ENCODE measurements at regions not wholly inside any gene's neighbourhood (a gene's known extent, or its start where the extent isn't known, plus 50 kb on each side); places are given as distances from the start of the nearest gene placed in this dataset.

DNA sequence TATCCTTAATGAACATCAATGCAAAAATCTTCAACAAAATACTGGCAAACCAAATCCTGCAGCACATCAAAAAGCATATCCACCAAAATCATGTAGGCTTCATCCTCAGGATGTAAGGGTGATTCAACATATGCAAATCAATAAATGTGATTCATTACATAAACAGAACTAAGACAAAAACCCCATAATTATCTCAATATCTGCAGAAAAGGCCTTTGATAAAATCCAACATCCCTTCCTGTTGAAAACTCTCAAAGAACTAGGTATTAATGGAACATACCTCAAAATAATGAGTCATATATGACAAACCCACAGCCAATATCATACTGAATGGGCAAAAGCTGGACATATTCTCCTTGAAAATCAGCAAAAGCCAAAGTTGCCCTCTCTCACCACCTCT, 54.6 kb upstream of the DEPDC1 start:
- no peak for DNase-seq

DNA sequence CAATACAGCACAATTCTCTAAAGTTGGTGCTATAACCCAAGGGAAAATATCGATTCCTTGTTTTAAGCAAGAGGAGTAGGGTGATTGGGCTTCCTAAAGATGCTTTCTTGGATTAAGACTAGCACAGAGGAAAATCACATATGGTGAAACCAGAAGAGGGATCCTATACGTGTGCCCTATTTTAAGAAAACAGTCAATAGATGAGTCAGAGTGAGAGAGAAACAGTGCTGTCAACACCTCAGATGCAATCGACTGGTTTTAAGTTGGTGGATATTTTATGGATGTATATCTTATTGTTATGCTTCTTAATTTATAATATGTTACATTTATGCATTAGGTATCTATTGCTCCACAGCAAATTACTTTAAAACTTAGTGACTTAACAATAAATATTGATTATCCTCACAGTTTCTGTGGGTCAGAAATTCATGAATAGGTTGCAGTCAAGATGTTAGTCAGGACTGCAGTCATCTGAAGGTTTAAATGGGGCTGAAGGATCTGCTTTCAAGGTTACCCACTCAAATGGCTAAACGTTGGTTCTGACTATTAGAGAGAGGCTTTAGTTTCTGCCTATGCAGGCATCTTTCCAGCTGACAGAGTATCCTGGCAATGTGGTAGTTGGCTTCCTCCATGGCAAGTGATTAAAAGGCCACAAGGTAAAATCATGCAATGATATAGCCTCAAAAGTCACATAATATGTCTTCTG, 61.6 kb upstream of the DEPDC1 start:
- no peak for DNase-seq

DNA sequence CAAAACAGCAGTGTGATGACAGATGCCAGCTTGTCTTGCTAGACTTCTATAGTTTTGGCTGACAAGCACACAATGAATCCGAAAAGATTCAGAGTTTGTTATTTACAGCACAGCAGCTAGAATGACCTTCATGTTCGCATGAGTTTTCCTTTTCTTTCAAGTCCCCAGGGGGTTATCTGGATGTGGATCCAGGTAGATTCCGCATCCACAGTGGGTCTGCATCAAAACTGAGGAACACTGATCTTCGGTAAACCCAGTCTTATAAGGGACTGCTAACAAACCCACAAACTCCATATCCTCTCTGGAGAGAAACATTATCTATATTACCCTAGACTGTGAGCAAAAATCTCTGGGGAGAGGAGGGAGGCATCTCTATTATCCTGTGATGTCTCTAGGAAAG, 69.0 kb upstream of the DEPDC1 start:
- DNase-seq, result no peak

DNA sequence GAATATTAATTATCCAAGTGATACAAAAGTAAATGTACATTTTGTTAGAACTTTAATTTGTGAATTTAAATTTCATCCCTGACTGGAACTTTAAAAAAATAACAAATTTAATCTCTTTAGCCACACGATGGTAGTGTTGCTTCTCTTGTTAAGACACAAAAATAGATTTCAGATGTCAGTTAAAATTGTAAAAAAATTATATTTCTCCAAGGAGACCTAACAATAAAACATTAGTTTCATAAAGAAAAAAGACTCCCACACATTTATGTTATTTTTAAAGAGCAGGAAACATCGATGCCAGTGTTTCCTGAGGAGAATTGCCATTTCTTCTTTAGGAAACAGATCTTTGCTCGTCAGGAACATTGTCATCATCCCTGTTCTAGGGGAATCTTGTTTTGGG, 74.0 kb upstream of the DEPDC1 start:
- DNase-seq, result no peak

DNA sequence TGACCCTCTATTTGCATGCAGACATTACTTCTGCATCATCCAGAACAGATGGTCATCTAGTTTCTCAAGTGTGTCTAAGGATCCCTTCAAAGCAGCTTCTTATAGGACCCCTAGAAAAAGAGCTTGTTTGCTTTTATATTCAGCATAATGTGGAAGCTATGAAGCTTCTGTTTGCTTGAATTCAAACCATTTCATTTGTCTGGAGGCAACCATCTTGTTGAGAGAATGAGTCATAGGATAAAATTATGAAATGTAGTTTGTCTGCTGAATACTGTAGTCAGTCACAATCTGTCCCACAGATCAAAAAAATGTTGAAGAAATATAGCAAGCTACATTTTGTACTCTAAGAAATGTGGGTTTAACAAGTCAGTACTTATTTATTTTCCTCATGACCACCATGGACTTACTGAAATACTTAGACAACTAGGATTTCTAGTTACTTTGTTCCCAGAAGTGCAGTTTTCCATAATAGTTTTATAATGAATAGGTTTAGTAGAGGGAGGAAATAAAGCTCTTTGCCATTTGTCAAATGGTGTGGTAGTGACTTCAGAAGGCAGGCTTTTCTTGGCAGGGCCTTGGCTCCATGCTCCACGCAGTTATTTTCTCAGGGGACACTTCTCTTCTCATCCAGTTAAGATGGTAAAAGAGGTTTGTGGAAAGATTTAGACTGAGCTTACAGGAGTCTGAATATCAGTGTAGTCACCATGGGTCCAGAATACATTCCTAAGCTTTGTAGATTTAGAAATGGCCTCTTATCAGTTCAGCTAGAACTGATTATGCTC, 74.8 kb upstream of the DEPDC1 start:
- no peak for DNase-seq

DNA sequence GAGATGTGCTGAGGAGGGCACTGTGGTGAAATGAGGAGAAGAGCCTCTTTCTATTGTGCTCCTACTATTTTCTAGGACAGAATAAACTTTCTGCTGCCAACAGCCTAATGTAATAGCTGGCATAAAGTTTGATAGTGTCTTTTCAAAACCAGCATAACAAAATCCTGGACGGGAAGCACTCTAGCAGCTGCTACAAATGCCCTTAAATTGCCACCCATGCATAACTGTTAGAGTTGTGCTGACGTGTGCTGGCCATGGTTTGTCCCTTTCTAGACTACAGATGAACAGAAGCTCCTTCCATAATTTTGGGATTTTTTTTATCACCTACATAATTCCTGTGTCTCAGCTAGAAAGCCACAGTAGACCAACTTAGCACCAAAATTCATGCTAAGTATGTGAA, 88.5 kb upstream of the DEPDC1 start:
- no peak for DNase-seq

DNA sequence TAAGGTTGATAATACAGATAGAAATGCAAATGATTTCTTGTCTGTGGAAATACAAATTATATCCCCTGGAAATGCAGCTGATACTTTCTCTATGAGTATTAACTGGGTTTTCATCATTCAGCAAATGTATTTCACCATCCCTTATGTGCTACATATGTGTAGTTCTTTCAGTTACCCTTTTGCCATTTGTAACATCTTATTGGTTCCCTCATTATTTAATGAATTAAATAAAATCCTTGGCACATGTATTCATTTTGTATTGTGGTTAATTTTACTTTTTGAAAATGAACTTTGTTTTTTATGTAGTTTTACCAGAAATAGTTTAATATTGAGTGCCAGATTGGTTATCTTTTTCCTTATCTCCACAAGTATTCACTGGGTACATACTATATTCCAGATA, 89.9 kb upstream of the DEPDC1 start:
- DNase-seq, result no peak

DNA sequence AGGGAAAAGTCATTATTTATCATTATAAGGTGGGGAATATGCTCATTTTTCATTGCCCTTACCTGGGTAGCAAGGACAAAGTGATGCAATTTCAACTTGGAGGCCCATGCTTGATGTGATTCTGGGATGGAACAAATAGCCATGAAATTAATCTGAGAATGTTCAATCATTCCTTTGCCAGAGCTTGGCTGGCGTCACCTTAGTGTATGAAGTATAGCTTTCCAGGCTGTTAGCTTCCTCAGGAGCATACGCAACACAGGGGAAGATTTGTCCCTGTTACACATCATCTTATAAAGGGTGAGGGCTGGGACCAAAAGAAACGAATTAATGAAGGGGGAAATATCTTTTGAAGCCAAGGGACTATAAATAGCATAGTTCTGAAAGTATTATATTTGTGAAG, 91.4 kb upstream of the DEPDC1 start:
- DNase-seq, result no peak

DNA sequence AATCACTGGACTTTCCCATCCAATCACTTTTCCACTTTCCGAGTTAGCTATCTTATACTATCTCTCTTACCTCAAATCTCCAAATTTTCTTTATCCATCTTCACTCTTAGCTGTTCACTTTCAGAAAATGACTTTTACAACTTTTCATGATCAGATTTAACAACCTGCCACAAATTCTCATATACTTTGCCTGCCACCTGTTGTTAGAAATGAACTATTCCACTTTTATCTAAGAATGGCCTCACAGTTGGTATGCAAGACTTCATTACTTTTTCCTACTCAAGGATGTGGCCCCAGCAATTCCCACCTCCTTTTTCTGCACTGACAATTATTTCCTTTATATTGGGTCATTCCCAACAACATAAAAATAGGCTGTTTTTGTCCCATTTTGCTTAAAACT, 93.6 kb upstream of the DEPDC1 start:
- DNase-seq, result peak in 1 of 2 experiments; percentile 0

DNA sequence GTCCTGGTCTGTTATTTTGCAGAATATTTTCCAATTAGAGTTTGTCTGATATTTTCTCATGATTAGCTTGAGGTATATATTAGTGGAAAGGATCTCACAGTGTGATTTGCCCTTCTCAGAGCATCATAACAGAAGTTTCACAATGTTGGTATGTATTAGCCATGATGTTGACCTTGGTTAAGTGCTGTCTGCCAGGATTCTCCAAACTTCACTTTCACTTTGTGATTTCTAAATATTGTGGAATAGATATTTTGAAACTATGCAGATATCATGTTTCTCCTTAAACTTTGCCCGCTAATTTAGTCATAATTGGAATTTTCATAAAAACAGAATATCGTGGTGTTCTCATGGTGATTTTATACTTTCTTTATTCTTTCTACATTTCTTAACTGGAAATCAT, 98.0 kb upstream of the DEPDC1 start:
- no peak for DNase-seq

DNA sequence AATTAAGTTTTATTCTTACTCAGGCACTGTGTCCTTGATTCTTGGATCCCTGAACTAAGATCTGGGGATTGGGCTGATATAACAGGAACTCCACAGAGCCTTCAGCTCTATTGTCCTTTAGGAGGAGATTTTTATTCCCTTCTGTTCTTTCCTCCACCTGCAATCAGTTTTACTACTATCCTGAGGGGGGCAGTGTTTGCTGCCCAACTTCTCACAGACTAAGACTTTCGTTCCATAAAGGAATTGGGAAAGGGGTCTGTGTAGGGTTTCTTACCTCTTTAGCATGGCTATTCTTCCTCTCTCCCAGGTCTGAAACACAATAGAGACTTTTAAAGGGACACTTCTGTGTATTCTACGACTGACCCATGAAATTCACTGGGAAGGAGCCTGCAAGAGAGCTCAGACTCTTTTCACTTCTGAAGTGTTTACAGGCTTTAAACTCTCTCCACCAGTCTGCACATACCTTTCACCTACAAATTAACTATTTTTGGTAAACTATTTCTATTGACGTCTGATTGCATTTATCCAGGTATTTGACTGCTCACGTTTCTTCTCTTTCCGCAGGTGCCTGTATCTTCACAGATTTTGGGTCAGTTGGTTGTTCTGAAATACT, 103.3 kb upstream of the DEPDC1 start:
- DNase-seq, result peak; percentile 11 to 13

DNA sequence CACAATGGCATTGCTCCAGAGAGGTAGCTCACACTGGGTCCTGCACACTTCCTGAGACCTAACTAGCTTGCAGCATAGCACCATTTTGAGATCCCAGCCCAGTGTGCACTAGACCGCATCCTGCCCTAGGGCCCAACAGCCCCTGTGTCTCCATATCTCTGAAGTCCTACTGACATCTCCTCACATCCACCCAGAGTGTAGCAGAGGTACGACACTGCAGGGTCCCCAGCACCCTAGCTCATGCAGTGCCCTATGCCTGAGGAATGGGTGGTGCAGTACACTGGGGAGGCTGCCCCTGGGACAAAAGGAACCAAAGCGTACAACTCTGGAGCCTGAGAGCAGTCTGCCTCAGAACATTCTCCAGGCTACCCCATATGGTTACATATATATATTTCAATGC, 111.4 kb upstream of the DEPDC1 start:
- DNase-seq, result no peak

DNA sequence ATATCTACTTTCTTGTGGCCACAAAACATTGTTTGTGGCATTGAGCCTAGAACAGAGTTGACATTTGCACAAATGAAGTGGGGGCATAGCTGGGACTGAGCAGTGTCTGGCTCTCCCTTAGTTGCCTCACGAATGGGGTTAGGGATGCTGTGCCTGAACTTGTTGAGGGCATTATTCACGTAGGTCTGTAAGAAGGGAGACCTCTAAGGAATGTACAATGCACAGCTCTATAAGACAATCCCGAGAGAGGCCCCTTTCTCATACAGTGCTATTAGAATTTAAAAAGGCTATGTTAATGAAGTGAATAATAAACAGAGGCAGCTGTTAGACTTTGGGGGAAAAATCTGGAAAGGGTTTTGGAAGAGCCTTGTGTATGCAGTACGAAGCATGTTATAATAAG, 118.4 kb upstream of the DEPDC1 start:
- no peak for DNase-seq

DNA sequence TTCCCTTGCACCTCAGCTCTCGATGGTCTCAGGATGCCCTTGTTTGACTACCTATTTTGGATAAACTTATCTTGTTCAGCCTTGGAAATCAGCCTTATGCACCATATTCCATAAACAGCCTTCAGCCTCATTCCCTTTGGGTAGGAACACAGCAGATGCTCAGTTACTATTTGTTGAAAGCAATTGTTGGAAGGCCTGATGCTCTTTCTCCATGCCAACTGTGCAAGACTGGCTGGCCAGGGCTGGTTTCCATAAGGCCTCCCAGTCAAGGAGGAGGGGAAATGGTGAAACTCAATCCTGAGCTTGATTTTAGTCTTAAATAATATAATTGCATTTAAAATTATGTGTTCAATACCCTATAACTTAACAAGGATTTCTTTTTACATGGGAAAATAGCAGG, 121.1 kb upstream of the DEPDC1 start:
- no peak for DNase-seq

DNA sequence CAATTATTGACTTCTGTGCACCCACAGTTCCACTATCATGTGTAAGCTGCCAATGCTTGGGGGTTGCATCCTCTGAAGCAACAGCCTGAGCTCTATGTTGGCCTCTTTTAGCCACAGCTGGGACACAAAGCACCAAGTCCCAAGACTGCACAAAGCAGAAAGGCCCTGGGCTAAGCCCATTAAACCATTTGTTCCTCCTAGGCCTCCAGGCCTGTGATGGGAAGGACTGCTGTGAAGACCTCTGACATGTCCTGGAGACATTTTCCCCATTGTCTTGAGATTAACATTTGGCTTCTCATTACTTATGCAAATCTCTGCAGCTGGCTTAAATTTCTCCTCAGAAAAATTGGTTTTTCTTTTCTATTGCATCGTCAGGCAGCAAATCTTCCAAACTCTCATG, 123.7 kb upstream of the DEPDC1 start:
- no peak for DNase-seq

DNA sequence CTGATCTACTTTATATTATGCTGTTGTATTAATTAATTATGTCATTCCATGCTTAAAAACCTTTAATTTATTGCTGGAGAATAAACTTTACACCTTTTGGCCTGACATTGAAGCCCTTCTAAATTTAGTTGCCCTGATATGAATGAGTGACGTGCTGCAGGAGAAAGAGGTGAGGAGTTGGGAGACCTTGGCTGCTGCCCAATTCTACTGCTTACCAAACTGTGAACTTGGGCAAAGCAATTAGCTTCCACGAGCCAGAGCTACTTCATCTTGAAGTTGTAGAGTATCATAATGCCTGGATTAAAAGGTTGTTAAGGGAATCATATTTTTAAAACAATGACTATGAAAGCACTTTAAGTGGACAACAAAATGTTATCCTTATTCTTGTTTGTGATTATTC, 126.8 kb upstream of the DEPDC1 start:
- DNase-seq, result no peak

DNA sequence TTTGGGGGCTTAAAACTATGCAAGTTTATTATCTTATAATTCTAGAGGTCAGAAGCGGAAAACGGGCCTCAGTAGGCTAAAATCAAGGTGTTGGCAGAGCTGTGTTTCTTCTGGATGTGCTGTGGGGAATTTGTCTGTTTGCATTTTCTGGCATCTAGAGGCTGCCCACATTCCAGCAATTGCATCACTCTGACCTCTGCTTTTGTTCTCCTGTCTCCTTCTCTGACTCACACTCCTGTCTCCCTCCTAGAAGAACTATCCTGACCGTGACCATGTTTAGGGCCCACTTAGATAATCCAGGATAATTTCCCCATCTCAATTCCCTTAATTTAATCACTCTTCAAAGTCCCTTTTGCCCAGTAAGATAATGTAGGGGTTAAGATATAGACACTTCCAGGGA, 127.4 kb upstream of the DEPDC1 start:
- no peak for DNase-seq

DNA sequence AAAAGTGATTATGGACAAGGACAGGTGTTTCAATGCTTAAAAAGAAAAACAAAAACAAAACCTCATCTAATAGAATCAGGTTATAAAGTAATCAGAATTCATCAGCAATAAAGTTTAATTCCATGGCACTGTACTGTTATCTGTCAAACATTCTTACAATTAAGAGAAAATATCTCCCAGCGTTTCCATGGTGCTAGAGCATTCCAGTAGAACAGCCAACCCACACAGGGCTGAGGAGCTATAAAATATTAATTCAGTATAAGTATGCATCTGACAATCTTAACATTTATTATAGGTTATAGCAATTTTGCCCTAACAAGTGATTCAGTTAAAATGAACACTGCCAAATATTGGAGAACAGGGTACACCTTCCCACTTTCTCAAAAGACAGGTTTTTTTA, 128.7 kb upstream of the DEPDC1 start:
- no peak for DNase-seq

DNA sequence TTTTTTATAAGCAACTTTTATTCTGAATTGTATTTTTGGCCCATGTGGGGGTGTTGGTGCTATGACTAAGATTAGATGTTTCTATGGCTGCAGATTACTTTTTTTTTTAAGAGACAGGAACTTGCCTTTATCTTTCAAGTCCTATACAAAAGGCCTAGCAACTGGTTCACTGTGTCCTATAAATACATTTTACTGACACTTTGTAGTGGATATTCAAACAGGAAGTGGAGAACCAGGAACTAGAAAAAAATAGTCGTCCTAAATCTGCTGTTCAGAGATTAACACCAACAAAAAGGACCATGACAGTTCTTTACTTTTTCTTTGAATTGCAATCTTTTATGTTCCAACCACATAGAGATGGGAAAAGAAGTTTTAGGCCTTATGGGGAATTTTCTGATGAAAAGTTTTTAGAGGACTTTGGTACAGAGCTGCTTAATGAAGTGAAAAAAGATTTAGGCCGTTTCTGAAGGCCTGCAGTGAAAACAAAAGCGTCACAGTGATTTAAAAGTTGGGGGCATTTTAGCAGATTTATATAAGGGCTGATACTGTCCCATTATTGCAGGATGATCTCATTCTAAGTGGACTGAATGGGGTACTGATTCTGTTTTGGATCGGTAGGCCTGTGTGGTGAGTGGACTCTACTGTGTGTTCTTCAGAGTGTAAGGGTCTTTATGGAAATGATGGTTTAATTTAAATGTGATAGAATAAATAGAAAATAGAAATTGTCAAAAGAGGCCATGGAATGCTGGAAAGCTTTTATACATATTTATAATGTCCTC, 136.4 kb upstream of the DEPDC1 start:
- DNase-seq, result no peak

DNA sequence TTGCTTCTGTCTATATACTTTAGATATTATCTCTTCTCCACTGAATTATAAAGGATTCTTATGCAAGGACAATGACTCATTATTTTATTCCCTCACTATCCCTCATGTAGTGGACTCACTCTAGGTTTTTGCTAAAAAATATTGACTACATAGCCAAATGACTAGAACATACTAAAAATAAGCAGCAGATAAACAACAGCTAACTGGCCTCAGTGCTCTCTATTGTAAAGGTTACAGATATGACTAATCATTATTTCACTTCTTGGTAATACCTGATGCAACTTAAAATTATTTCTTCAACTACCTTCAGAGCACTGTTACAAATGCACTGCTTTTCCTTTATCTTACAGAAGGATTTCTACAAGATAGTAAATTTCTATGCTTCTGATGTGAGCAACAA, 147.6 kb upstream of the DEPDC1 start:
- no peak for DNase-seq

DNA sequence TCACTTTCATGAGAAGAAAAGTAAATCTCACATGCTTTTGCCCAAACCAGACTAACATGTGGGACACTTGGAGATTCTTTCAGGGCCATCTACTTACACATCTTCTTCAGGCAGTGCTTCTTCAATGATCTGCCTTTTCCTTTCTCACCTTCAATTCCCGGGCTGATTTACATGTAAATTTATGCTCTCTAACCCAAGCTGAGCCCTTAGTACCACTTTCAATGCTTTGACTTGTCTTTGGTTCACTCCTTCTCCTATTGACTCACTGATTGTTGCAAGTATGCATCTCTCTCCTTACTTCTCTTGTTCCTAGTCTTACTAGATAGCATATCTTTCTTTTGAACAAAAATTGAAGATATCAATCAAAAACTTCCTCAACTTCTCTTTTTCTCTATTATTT, 154.2 kb upstream of the DEPDC1 start:
- no peak for DNase-seq

DNA sequence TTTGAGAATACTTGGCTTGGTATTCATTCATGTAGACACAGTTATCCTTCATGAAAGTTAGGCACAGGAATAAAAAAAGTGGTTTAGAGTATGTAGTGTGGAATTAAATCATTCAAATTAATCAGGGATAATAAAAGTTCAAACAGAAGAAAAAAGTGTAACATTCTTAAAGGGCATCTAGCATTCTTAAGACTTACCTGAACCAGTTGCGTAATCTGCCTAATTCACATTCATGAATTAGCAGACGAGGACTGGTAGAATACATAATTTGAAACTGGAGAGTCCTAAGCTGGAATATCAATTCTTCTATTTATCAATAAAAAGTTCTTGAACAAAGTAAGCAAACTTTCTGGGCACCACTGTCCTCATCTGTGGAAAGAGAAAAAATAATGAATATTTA, 157.0 kb upstream of the DEPDC1 start:
- DNase-seq, result no peak

DNA sequence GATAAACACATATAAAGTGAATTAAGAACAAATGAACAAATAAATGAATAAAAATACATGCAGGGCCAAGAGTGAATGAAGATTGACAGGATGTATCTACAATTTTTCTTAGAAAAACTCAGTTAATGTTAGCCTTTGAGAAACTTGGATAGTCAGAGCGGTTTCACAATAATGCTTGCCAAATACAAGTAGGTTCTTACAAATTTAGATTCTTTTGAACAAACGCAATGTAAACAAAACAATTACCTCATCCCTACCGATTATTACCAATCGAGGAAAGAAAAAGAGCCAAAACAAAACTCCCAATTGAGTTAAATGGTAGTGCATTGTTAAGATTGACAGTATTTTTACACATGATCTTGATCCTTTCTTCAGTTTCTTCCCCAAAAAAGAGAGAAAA, 176.9 kb upstream of the DEPDC1 start:
- no peak for DNase-seq

DNA sequence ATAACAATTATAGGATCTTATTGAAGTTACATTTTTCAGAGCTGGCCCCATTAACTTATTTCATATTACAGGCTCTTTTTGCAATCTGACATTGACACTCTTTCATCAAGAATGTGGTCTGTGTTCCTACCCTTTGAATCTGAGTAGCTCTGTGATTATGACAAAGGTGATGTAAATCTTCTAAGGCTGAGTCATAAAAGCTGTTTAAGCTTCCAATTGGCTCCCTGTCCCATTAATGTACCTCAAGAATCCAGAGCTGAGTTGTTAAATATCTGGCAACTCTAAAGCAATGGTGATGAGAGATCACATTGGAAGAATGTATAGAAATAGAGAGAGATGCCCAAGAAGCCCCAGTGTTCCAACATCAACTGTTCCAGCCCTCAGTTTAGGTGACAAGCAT, 178.5 kb upstream of the DEPDC1 start:
- no peak for DNase-seq

Data from AML-193 (cell line).